Erythroblast (primary cell): ENCODE measurements at regions not wholly inside any gene's neighbourhood (a gene's known extent, or its start where the extent isn't known, plus 50 kb on each side); places are given as distances from the start of the nearest gene placed in this dataset.

Source experiments
- DNase-seq, 2 experiments: peaks; one replicate each; lab custom pipeline; 2025; lab: John Stamatoyannopoulos, UW
- GATA1 ChIP-seq: IDR thresholded peaks from 2 replicates; pipeline ENCODE4 v1.6.1; 2011; ENCODE audit warnings: low read depth, mild to moderate bottlenecking, control low read depth, low read length, moderate library complexity
- POLR2A ChIP-seq: IDR thresholded peaks from 2 replicates; pipeline ENCODE4 v1.6.1; 2011; ENCODE audit warnings: mild to moderate bottlenecking, low read length

DNA sequence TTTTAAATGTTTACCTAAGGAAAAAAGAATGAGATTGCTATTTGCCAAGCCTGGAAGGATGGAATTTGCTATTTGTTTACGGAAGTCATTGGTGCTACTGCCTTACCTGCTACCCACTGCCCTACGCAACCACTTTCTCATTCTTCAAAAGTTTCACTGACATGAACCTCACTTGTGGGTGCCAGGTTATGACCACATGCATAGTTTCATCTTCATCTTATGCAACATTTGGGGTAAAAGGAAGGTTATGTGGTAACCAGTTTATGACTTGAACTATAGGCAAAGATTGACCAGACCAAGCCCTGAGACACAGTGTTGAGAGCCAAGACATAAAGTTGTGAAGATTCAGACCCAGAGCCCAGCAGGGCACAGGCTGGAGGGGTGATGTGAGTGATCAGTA, 142.5 kb downstream of the LACC1 start:
- TF ChIP-seq POLR2A: no peak
- no peak for TF ChIP-seq GATA1
- DNase-seq: no peak

- no peak for DNase-seq
- no peak for TF ChIP-seq GATA1
- no peak for TF ChIP-seq POLR2A
Observed at GRCh38 chr13:44024167-44024845, 144.6 kb downstream of the LACC1 start.

GRCh38 chr13:44024846-44025195, 145.1 kb downstream of the LACC1 start:
- DNase-seq: no peak

DNA sequence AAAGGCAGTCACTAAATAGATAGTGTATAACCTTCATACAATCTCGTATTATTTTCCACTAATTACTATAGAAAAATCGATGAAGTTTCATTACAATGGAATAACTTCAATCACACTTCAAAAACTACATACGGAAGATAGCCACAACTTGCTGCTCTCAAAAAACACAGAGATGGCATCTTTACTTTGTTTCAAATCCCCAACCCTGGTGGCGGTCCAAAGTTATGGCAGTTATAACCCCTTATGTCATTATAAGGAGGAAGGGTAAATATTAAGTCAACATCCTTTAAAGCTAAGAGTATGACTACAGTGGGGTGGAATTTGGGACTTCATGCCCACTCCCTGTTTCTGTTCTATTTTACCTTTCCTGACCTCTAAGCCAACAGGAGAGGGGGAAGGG, 146.5 kb downstream of the LACC1 start:
- TF ChIP-seq POLR2A: no peak
- TF ChIP-seq GATA1: no peak

More at GRCh38 chr13:44024846-44025195, 145.1 kb downstream of the LACC1 start:
- TF ChIP-seq GATA1: no peak
- no peak for TF ChIP-seq POLR2A

GRCh38 chr13:44028734-44029133, 149.0 kb downstream of the LACC1 start:
- TF ChIP-seq GATA1 (no peak), POLR2A (no peak)
- DNase-seq: peak in 1 of 2 experiments; percentile 14

More for the DNA sequence above, 146.5 kb downstream of the LACC1 start:
- DNase-seq: no peak

GRCh38 chr13:44030615-44031014, 150.9 kb downstream of the LACC1 start:
- TF ChIP-seq POLR2A (no peak), GATA1 (no peak)
- DNase-seq: no peak

DNA sequence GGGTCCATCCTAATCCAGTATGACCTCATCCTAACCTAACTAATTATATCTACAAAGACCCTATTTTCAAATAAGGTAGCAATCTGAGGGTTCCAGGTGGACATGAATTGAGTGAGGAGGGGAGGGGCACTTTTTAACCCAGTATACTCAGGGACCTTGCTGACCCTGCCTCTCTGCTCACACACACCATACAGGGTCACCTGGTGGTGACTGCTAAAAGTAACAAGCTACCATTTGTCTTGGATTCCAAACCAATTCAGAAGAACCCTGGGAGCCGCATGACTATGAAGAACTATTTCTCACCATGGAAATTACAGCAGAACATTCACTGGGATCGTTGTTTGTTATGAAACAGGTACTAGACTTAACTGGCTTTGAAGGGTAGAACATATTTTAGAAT, 151.9 kb downstream of the LACC1 start:
- TF ChIP-seq POLR2A: no peak
- TF ChIP-seq GATA1: no peak
- no peak for DNase-seq

DNA sequence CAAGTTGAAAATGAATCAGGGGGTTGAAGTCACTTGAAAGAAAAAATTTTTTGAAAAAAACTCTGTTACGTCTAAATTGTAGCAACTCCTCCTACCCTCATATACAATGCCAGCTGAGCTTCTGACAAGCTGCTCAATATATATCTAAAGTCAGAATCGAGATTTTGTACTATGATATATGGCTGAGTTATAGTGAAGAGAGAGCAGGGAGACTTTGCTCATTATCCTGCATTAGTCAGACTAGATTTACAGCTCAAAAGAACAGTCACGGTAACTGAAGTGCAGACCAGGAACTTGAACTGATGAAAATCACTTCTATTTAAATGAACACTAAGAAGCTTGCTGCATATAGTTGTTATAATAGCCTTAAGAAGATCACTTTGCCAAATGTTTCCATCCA, 153.1 kb downstream of the LACC1 start:
- no peak for DNase-seq
- TF ChIP-seq GATA1 (no peak), POLR2A (no peak)

DNA sequence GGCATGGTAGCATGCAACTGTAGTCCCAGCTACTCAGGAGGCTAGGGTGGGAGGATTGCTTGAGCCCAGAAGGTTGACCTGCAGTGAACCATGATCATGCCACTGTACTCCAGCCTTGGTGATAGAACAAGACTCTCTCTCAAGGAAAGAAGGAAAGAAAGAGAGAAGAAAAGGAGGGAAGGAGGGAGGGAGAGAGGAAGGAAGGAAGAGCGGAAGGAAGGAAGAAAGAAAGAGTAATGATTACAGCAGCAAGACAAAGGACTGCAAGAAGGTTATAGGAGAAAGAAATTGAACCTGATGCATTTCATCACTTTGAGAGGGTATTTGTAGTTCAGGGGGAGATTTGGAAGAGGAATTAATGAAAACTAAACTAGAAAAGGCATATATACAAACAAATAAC, 155.7 kb downstream of the LACC1 start:
- TF ChIP-seq GATA1: no peak
- no peak for TF ChIP-seq POLR2A
- no peak for DNase-seq

- DNase-seq: no peak
- TF ChIP-seq POLR2A (no peak), GATA1 (no peak)
Observed at GRCh38 chr13:44040070-44040817, 160.5 kb downstream of the LACC1 start.

DNA sequence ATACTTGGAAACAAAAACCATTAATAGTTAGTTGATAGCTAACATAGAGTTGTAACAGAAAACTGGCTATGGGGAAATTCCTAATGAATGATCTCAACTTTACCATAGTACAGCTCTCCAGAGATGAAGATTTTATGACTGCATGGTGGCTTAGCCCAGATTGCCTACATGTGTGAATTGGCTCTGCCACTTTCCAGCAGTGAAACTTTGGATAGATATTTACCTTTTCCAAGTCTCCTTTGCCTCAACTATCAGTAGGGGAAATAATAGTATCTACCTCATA, 161.1 kb downstream of the LACC1 start:
- TF ChIP-seq POLR2A: no peak
- TF ChIP-seq GATA1: no peak
- no peak for DNase-seq

GRCh38 chr13:44044547-44045179, 165.0 kb downstream of the LACC1 start:
- TF ChIP-seq POLR2A: no peak
- no peak for TF ChIP-seq GATA1
- no peak for DNase-seq

DNA sequence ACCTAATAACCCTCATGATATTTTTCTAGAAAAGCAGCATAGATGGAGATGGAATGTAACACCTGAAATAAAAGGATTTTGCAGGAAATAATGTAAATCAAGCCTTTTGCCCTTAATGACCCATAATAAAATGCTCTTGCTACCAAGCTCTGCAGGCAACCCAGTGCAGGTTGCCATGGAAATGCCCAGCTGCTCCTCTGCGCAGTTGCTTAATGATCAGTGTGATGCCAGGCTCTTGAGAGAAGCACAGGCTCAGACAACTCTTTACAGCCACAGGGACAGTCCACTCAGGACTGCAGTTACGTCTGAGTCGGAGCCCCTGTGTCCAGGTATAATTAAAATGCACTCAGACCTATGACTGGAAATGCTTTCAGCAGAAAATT, 165.5 kb downstream of the LACC1 start:
- TF ChIP-seq GATA1 (no peak), POLR2A (no peak)
- no peak for DNase-seq

DNA sequence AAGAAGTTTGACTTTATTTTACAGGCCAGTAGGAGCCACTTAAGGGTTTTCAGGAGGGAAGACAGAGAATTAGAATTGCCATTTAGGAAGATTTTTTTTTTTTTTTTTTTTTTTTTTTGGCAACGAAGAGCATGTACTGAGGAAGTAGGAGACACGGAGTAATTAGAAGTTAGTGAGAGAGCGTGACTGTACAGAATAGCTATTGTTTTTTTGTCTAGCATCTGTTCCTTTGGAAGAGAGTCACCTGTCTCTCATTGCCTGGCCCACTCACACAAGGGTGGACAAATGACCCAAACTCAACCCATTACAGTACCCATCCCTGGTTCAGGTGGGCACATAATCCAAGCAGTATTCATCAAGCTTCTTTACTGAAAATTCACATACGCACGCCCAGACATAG, 166.7 kb downstream of the LACC1 start:
- TF ChIP-seq GATA1: no peak
- no peak for TF ChIP-seq POLR2A
- DNase-seq: no peak
